C4-2B (cell line): ENCODE measurements at regions not wholly inside any gene's neighbourhood (a gene's known extent, or its start where the extent isn't known, plus 50 kb on each side); places are given as distances from the start of the nearest gene placed in this dataset.
"Not testable (repeated sequence)": the region's sequence is repeated elsewhere in the genome, so short reads cannot be mapped to it uniquely, and the experiment has no call there.

ENCODE experiments used
- H3K27ac ChIP-seq: fragments of 450-650 bp; 2 replicates; pipeline ENCODE4 v1.5.1; 2017
- ZFX ChIP-seq: fragments of 450-650 bp; IDR thresholded peaks from 2 replicates; pipeline ENCODE4 v1.6.1; 2017
- TF ChIP-seq, protein P1 (sequence below): fragments of 450-650 bp; conservative IDR thresholded peaks from 2 replicates; pipeline ENCODE4 v1.5.1; 2017; ENCODE audit warnings: mild to moderate bottlenecking

DNA sequence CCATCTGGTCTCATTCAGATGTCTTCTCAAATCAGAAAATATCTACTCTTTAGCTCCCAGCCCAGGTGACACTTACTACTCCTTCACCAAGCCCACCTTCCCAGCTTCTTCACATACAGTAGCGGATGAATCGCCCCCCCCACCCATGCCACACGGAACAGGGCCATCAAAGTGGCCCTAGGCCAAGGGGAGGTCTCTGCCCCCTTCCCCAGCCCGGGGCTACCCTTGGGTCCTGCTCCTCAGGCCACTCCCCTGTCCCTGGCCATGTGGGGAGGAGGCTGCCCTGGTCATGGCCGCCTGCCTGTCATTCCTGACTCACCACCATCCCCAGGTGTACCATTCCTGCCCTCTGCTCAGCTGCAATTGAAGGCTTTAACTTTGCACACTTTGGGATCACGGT, 142.8 kb downstream of the NECTIN1 start:
- H3K27ac ChIP-seq: no peak overlapping the region
- TF ChIP-seq ZFX: no peak
- TF ChIP-seq, protein P1, sequence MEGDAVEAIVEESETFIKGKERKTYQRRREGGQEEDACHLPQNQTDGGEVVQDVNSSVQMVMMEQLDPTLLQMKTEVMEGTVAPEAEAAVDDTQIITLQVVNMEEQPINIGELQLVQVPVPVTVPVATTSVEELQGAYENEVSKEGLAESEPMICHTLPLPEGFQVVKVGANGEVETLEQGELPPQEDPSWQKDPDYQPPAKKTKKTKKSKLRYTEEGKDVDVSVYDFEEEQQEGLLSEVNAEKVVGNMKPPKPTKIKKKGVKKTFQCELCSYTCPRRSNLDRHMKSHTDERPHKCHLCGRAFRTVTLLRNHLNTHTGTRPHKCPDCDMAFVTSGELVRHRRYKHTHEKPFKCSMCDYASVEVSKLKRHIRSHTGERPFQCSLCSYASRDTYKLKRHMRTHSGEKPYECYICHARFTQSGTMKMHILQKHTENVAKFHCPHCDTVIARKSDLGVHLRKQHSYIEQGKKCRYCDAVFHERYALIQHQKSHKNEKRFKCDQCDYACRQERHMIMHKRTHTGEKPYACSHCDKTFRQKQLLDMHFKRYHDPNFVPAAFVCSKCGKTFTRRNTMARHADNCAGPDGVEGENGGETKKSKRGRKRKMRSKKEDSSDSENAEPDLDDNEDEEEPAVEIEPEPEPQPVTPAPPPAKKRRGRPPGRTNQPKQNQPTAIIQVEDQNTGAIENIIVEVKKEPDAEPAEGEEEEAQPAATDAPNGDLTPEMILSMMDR: no peak

- no peak overlapping the region for H3K27ac ChIP-seq
These were observed 143.8 kb downstream of the NECTIN1 start for GRCh38 chr11:119585043-119585781.

GRCh38 chr11:119584193-119585042, 144.6 kb downstream of the NECTIN1 start:
- no peak for TF ChIP-seq ZFX
- TF ChIP-seq, protein P1: no peak
- H3K27ac ChIP-seq: no peak overlapping the region

More at GRCh38 chr11:119585043-119585781, 143.8 kb downstream of the NECTIN1 start:
- no peak for TF ChIP-seq ZFX
- TF ChIP-seq, protein P1: no peak

DNA sequence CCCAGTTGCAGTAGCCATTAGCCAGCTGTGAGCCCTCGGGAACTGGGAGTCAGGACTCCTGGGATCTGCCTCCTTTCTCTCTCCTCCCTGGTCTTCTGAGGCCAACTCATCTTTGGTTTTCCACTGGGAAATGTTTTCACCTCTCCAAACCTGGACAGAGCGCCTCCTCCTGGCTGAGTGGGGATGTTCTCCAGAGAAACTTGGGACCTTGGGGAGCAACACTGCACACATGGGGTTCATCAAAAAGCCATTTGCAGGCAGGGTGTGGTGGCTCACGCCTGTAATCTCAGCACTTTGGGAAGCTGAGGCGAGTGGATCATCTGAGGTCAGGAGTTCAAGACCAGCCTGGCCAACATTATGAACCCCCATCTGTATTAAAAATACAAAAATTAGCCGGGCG, 145.4 kb downstream of the NECTIN1 start:
- TF ChIP-seq, protein P1: no peak; the same call in 1 of the 2 replicates
- no peak for TF ChIP-seq ZFX
- no peak overlapping the region for H3K27ac ChIP-seq

DNA sequence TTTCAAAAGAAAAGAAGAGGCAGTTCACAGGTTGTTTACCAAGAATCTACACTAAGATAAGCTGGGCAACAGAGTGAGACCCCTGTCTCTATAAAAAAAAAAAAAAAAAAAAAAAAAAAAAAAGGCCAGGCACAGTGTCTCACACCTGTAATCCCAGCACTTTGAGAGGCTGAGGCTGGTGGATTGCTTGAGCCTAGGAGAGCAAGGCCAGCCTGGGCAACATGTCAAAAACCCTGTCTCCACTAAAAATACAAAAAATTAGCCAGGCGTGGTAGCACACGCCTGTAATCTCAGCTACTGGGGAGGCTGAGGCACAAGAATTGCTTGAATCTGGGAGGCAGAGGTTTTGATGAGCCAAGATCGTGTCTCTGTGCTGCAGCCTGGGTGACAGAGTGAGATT, 147.6 kb downstream of the NECTIN1 start:
- not testable (repeated sequence) for H3K27ac ChIP-seq

DNA sequence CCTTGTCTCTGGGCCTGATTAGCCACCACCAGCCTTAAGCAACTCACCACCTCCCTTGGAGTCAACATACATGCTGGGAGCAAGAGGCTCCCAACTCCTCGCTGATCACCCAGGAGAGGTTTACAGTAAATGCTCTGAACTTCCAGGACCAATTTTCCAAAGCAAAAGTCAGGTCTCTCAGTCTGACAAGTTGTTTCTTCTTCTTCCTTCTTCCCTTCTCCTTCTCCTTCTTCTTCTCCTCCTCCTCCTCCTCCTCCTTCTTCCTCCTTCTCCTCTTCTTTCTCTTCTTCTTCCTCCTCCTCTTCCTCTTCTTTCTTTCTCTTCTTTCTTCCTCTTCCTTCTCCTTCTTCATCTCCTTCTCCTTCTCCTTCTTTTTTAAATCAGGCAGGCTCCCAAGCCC, 148.2 kb downstream of the NECTIN1 start:
- no peak for TF ChIP-seq ZFX
- TF ChIP-seq, protein P1: no peak
- H3K27ac ChIP-seq: no peak overlapping the region

GRCh38 chr11:119580081-119580480, 148.9 kb downstream of the NECTIN1 start:
- no peak for TF ChIP-seq ZFX
- TF ChIP-seq, protein P1: no peak
- no peak overlapping the region for H3K27ac ChIP-seq
